ENCODE measurements at regions not wholly inside any gene's neighbourhood (a gene's known extent, or its start where the extent isn't known, plus 50 kb on each side); places are given as distances from the start of the nearest gene placed in this dataset.

DNA sequence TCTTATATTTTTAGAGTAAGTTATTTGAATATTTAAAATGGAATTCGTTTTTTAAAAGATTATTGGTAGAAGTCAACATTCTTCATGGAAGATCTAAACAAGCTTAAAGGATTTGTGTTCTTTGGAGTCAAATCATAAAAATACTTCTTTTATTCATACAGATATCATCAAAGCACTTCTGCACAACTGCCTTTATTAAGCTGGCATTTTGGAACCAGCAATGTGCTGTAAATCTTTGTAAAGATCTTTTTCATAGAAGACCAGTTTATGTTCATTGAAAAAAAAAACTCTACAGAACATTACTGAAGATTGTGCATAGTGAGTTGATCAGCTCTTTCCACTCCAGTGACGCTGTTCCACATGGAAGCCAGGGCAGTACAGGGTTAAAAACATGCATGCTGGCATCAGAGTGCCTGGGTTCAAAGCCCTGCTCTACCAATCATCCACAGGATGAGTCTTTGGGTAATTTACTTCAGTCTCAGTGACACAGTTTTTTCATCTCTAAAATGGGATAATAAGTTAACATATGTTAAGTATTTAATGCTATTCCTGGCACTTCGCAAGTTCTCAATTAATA is 109.6 kb upstream of the SLC38A4 start:
- Histone ChIP-seq H3K9ac (ENCODE audit: insufficient read depth in 1 of 2, low read depth in 2 of 2, low read length in 2 of 2) (no peak overlapping the region), H3K79me2 (ENCODE audit: control insufficient read depth, insufficient read depth, low read length) (no peaks in the 10 kb centered on the region), H3K4me3 (no peak overlapping the region), H3K9me1 (ENCODE audit: control insufficient read depth, insufficient read depth, low read length) (no peaks in the 10 kb centered on the region), H3K36me3 (ENCODE audit: control insufficient read depth, insufficient read depth, low read length) (no peaks in the 10 kb centered on the region), H3K4me2 (ENCODE audit: insufficient read depth, low read length) (no peak overlapping the region), H2AFZ (ENCODE audit: low read depth, low read length) (no peak overlapping the region), H3K27ac (ENCODE audit: extremely low read depth, low read depth, low read length) (no peak overlapping the region), H4K20me1 (replicated peaks; ENCODE audit: control insufficient read depth, insufficient read depth, low read length) (no peaks in the 10 kb centered on the region), H3K9me3 (replicated peaks; ENCODE audit: control insufficient read depth, insufficient read depth, low read depth, low read length) (no peaks in the 10 kb centered on the region), H3K27me3 (ENCODE audit: control insufficient read depth in 2 of 2, insufficient read depth in 2 of 2, low read length in 2 of 2) (peaks cover 0 to 3% of the 10 kb centered on the region in 2 experiments; a peak in 1 of 5 replicates), H3K4me1 (replicated peaks in 1 of 2; ENCODE audit: control insufficient read depth in 2 of 2, insufficient read depth in 2 of 2, low read length in 2 of 2) (no peaks in the 10 kb centered on the region)
- DNase-seq (ENCODE audit: extremely low read depth in 1 of 4, low spot score in 3 of 4) = no peak
- TF ChIP-seq CBFA2T3 (IDR thresholded peaks at IDR 0.05) = no peak
- no peak for TF ChIP-seq E2F3 (CRISPR knock-in tag; IDR thresholded peaks at IDR 0.05)
- TF ChIP-seq ZNF696 (CRISPR knock-in tag; conservative IDR thresholded peaks at IDR 0.05) = no peak
- TF ChIP-seq JUNB (CRISPR knock-in tag; conservative IDR thresholded peaks at IDR 0.05) = no peak
- no peak for TF ChIP-seq SAFB2 (IDR thresholded peaks at IDR 0.05; ENCODE audit: borderline replicate concordance, low read depth, low read length, severe bottlenecking)
- TF ChIP-seq ZNF263 (CRISPR knock-in tag; IDR thresholded peaks at IDR 0.05; ENCODE audit: borderline replicate concordance) = no peak
- no peak for TF ChIP-seq PRPF4 (IDR thresholded peaks at IDR 0.05; ENCODE audit: insufficient read depth, low read depth, low read length, poor library complexity, severe bottlenecking)
- no peak for TF ChIP-seq HDAC6 (IDR thresholded peaks at IDR 0.05; ENCODE audit: low read depth, low read length)
- TF ChIP-seq HLTF (IDR thresholded peaks at IDR 0.05) = no peak
- TF ChIP-seq, protein P1, sequence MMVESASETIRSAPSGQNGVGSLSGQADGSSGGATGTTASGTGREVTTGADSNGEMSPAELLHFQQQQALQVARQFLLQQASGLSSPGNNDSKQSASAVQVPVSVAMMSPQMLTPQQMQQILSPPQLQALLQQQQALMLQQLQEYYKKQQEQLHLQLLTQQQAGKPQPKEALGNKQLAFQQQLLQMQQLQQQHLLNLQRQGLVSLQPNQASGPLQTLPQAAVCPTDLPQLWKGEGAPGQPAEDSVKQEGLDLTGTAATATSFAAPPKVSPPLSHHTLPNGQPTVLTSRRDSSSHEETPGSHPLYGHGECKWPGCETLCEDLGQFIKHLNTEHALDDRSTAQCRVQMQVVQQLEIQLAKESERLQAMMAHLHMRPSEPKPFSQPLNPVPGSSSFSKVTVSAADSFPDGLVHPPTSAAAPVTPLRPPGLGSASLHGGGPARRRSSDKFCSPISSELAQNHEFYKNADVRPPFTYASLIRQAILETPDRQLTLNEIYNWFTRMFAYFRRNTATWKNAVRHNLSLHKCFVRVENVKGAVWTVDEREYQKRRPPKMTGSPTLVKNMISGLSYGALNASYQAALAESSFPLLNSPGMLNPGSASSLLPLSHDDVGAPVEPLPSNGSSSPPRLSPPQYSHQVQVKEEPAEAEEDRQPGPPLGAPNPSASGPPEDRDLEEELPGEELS (CRISPR knock-in tag; IDR thresholded peaks at IDR 0.05; ENCODE audit: borderline replicate concordance) = no peak
- TF ChIP-seq FOXP1 (CRISPR knock-in tag; IDR thresholded peaks at IDR 0.05) = no peak
- no peak for TF ChIP-seq HMG20A (CRISPR knock-in tag; conservative IDR thresholded peaks at IDR 0.05)
- TF ChIP-seq WHSC1 (IDR thresholded peaks at IDR 0.05; ENCODE audit: low read length) = no peak
- no peak for ATAC-seq
- intact Hi-C loops (cut with micrococcal nuclease) (loop anchor here (10.0 kb wide), 1 partner anchor 781 kb away; no protein-coding TSS in a partner anchor), in situ Hi-C loops (cut with MboI) (no loop called here)
- WGBS (ENCODE audit: insufficient coverage, low coverage, missing lambda C conversion rate) = 4% methylated on average over 3 of the region's 3 CpGs
- FAIRE-seq = no peak
- POLR2A ChIA-PET = interaction anchor here (0.7 kb wide), 2 partner anchors 514 to 848 kb away, joined by 3 read pairs; no protein-coding TSS in a partner anchor
- no TSS peak for BruUV-seq (replicated peaks)
- CTCF ChIA-PET (ENCODE audit: low intra/inter-chr PET ratio) = no interaction called here

Data from K562 (cell line).